CD4-positive, alpha-beta T cell (primary cell): ENCODE measurements at regions not wholly inside any gene's neighbourhood (a gene's known extent, or its start where the extent isn't known, plus 50 kb on each side); places are given as distances from the start of the nearest gene placed in this dataset.

Experiments
- ATAC-seq: fragments of 200-7000 bp; cut with Tn5 transposase; one replicate; pipeline ENCODE4 v1.10.0; 2022; ENCODE audit warnings: mild to moderate bottlenecking; ENCODE audit not compliant: poor library complexity
- CTCF ChIA-PET: fragments of 350-600 bp; sonication (Branson Sonifier 250); formaldehyde crosslinking; loops from one replicate; lab custom pipeline; 2021; ENCODE audit warnings: antibody characterized with exemption, inconsistent platforms; lab: Charles Lee
- POLR2A ChIA-PET: fragments of 350-600 bp; sonication (Branson Sonifier 250); formaldehyde crosslinking; loops from one replicate; lab custom pipeline; 2021; ENCODE audit warnings: antibody characterized with exemption, inconsistent platforms; lab: Charles Lee
- DNase-seq, 14 experiments: peaks; one replicate each; pipeline ENCODE4 v3.0.0-alpha.2; 2013 to 2020; ENCODE audit warnings: mixed read lengths in 2 of 14
- H3K27ac ChIP-seq, 2 donors: one replicate each; pipeline versions ENCODE4 v1.5.1 to v1.7.0; 2013; ENCODE audit warnings: low read length in 2 of 2, low read depth in 1 of 2, mild to moderate bottlenecking in 1 of 2
- H3K27me3 ChIP-seq, 2 experiments: 1 replicate in 1 of 2; 2 replicates in 1 of 2; pipeline versions ENCODE4 v1.6.1 to v1.7.0; 2013; ENCODE audit warnings: low read length in 2 of 2, control low read depth in 1 of 2, mild to moderate bottlenecking in 1 of 2, moderate library complexity in 1 of 2; ENCODE audit not compliant: insufficient read depth in 2 of 2, control insufficient read depth in 1 of 2
- H3K36me3 ChIP-seq: one replicate; pipeline ENCODE4 v1.6.1; 2013; ENCODE audit warnings: low read length, control low read depth; ENCODE audit not compliant: insufficient read depth
- H3K4me1 ChIP-seq: one replicate; pipeline ENCODE4 v1.6.1; 2013; ENCODE audit warnings: low read length, control low read depth; ENCODE audit not compliant: insufficient read depth
- H3K4me3 ChIP-seq: one replicate; pipeline ENCODE4 v1.5.1; 2013; ENCODE audit warnings: mild to moderate bottlenecking, low read length, moderate library complexity
- H3K9me3 ChIP-seq, 2 experiments: 1 replicate in 1 of 2; 2 replicates in 1 of 2; pipeline versions ENCODE4 v1.6.1 to v1.7.0; 2013; ENCODE audit warnings: low read length in 2 of 2, mild to moderate bottlenecking in 2 of 2, control low read depth in 1 of 2, moderate library complexity in 1 of 2; ENCODE audit not compliant: control insufficient read depth in 1 of 2, insufficient read depth in 1 of 2
- H3K27ac Mint-ChIP-seq: one replicate; pipeline ENCODE4 v1.8.0; 2020; ENCODE audit warnings: mixed read lengths
- H3K27me3 Mint-ChIP-seq: one replicate; pipeline ENCODE4 v1.8.0; 2021; ENCODE audit warnings: mixed read lengths
- H3K36me3 Mint-ChIP-seq: one replicate; pipeline ENCODE4 v1.8.0; 2021; ENCODE audit warnings: low read depth, mixed read lengths
- H3K4me1 Mint-ChIP-seq: one replicate; pipeline ENCODE4 v1.8.0; 2021; ENCODE audit warnings: low read depth, mixed read lengths
- H3K4me3 Mint-ChIP-seq: one replicate; pipeline ENCODE4 v1.8.0; 2020; ENCODE audit warnings: mild to moderate bottlenecking, mixed read lengths
- H3K9me3 Mint-ChIP-seq: one replicate; pipeline ENCODE4 v1.8.0; 2020; ENCODE audit warnings: mixed read lengths
- CTCF ChIP-seq: fragments of 200-600 bp; IDR thresholded peaks from one replicate; pipeline ENCODE4 v1.8.0; 2022; ENCODE audit warnings: antibody characterized with exemption, mild to moderate bottlenecking
- intact Hi-C, 2 experiments: fragments of 100-400 bp; cut with DNase I in 1 of 2; cut with micrococcal nuclease in 1 of 2; formaldehyde crosslinking; loops; one replicate each; pipeline versions ENCODE4 v1.15.1 to v1.9.0; 2023 to 2025; cut with DNase I, micrococcal nuclease

GRCh38 chr20:21633829-21634228, 71.6 kb upstream of the PAX1 start:
- POLR2A ChIA-PET, result no interaction called here
- no peaks in the 10 kb centered on the region for H3K36me3 ChIP-seq
- Mint-ChIP-seq H3K27me3 (peaks cover 30% of the 10 kb centered on the region), H3K4me1 (no peaks in the 10 kb centered on the region), H3K4me3 (no peak overlapping the region), H3K27ac (no peak overlapping the region), H3K36me3 (no peaks in the 10 kb centered on the region), H3K9me3 (no peaks in the 10 kb centered on the region)
- intact Hi-C loops, result no loop called here
- ATAC-seq (no peak), DNase-seq (no peak)
- CTCF ChIA-PET, result no interaction called here
- TF ChIP-seq CTCF, result no peak
- no peaks in the 10 kb centered on the region for H3K4me1 ChIP-seq
- H3K27ac ChIP-seq, result no peak overlapping the region
- no peaks in the 10 kb centered on the region for H3K9me3 ChIP-seq
- H3K4me3 ChIP-seq, result no peak overlapping the region
- no peaks in the 10 kb centered on the region for H3K27me3 ChIP-seq

- Histone ChIP-seq H3K4me1 (no peaks in the 10 kb centered on the region), H3K36me3 (no peaks in the 10 kb centered on the region), H3K9me3 (no peaks in the 10 kb centered on the region), H3K27ac (no peak overlapping the region), H3K4me3 (no peak overlapping the region), H3K27me3 (peaks cover 0 to 9% of the 10 kb centered on the region in 2 experiments)
- H3K27ac Mint-ChIP-seq, result no peak overlapping the region
- H3K9me3 Mint-ChIP-seq, result no peaks in the 10 kb centered on the region
- TF ChIP-seq CTCF, result no peak
- H3K27me3 Mint-ChIP-seq, result peaks cover 41% of the 10 kb centered on the region
- intact Hi-C loops, result no loop called here
- DNase-seq (no peak), ATAC-seq (no peak)
- H3K4me1 Mint-ChIP-seq, result no peaks in the 10 kb centered on the region
- no peaks in the 10 kb centered on the region for H3K36me3 Mint-ChIP-seq
- ChIA-PET POLR2A (no interaction called here), CTCF (no interaction called here)
- H3K4me3 Mint-ChIP-seq, result no peak overlapping the region
Measured at GRCh38 chr20:21632735-21633053, 72.8 kb upstream of the PAX1 start.

GRCh38 chr20:21632031-21632734, 73.3 kb upstream of the PAX1 start:
- Mint-ChIP-seq H3K36me3 (no peaks in the 10 kb centered on the region), H3K27me3 (peaks cover 46% of the 10 kb centered on the region), H3K27ac (no peak overlapping the region), H3K4me3 (no peak overlapping the region), H3K9me3 (no peaks in the 10 kb centered on the region), H3K4me1 (no peaks in the 10 kb centered on the region)
- ChIA-PET POLR2A (no interaction called here), CTCF (no interaction called here)
- DNase-seq (no peak), ATAC-seq (no peak)
- Histone ChIP-seq H3K9me3 (no peaks in the 10 kb centered on the region), H3K4me3 (no peak overlapping the region), H3K27ac (no peak overlapping the region), H3K27me3 (peaks cover 0 to 9% of the 10 kb centered on the region in 2 experiments), H3K4me1 (no peaks in the 10 kb centered on the region), H3K36me3 (no peaks in the 10 kb centered on the region)
- intact Hi-C loops, result no loop called here
- TF ChIP-seq CTCF, result no peak
